ENCODE measurements at regions not wholly inside any gene's neighbourhood (a gene's known extent, or its start where the extent isn't known, plus 50 kb on each side); places are given as distances from the start of the nearest gene placed in this dataset.

DNA sequence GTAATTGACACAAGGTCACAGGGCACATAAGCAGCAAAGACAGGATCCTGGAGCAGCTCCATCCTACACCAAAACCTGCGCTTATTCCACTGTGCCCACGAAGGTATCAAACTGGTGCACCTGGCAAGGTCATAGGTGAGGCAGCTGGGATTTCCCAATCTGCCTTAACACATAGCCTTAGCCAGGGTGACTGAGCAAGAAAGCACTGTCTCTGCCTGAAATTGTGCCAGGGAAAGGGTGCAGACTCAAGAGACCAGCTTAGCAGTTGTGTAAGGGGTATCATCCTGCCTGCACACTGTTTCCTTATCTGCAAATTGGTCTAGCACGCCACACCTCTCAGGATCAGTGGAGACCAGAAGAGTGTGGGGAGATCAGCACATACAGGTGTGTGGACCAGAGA lies 82.8 kb downstream of the MAFB start:
- no peak overlapping the region for H3K4me3 ChIP-seq (ENCODE audit: low read depth, low read length)
- no peak for DNase-seq (ENCODE audit: low read depth)
- TF ChIP-seq, protein P1, sequence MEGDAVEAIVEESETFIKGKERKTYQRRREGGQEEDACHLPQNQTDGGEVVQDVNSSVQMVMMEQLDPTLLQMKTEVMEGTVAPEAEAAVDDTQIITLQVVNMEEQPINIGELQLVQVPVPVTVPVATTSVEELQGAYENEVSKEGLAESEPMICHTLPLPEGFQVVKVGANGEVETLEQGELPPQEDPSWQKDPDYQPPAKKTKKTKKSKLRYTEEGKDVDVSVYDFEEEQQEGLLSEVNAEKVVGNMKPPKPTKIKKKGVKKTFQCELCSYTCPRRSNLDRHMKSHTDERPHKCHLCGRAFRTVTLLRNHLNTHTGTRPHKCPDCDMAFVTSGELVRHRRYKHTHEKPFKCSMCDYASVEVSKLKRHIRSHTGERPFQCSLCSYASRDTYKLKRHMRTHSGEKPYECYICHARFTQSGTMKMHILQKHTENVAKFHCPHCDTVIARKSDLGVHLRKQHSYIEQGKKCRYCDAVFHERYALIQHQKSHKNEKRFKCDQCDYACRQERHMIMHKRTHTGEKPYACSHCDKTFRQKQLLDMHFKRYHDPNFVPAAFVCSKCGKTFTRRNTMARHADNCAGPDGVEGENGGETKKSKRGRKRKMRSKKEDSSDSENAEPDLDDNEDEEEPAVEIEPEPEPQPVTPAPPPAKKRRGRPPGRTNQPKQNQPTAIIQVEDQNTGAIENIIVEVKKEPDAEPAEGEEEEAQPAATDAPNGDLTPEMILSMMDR (IDR thresholded peaks at IDR 0.05; ENCODE audit: control insufficient read depth, extremely low read depth, insufficient read depth): no peak

DNA sequence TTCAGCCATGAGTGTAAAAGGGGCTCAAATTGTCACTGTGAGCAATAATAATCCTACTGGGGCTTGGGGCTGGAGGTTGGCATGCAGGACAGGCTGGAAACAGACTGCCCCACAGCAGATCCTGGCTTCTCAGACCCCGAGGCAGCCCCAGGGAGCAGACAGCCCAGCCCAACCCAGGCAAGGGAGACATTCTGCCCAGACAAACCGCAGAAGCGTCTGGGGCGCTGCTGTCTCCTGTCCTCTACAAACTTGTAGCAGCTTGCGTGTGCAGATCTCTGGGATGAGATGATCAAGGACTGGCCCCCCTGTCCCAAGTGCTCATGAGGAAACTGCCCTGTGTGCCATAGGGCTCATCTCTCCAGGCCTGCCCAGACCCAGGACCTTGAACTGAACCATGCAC lies 84.6 kb downstream of the MAFB start:
- DNase-seq (ENCODE audit: low read depth): no peak
- no peak overlapping the region for H3K4me3 ChIP-seq (ENCODE audit: low read depth, low read length)
- TF ChIP-seq, protein P1 (IDR thresholded peaks at IDR 0.05; ENCODE audit: control insufficient read depth, extremely low read depth, insufficient read depth): no peak

DNA sequence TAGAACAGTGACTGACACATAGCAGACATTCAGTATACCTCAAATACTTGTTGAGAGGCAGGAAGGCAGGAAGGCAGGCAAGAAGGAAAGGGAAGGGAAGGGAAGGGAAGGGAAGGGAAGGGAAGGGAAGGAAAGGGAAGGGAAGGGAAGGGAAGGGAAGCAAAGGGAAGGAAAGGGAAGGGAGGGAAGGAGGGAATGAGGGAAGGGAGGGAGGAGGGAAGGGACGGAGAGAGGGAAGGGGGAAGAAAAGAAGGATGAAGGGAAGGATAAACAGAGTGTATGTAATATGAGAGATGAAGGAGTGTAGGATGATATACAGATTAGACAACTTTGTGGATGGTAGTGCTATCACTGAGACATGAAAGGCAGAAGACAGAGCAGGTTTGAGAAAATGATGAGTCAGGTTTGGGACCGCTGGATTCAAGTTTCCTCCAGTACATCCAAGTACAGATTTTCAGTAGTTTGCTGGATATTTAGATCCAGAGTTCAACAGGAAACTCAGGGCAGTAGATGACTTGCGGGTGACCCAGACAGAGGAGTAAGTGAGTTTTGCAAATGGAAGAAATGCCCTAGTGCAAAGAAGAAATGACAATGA lies 85.9 kb downstream of the MAFB start:
- no peak for DNase-seq (ENCODE audit: low read depth)
- no peak overlapping the region for H3K4me3 ChIP-seq (ENCODE audit: low read depth, low read length)
- TF ChIP-seq, protein P1 (IDR thresholded peaks at IDR 0.05; ENCODE audit: control insufficient read depth, extremely low read depth, insufficient read depth): no peak

- no peak for DNase-seq (ENCODE audit: low read depth)
- TF ChIP-seq, protein P1 (IDR thresholded peaks at IDR 0.05; ENCODE audit: control insufficient read depth, extremely low read depth, insufficient read depth): no peak
- H3K4me3 ChIP-seq (ENCODE audit: low read depth, low read length): no peak overlapping the region
Observed at GRCh38 chr20:40602381-40602780, 86.7 kb downstream of the MAFB start.

- TF ChIP-seq, protein P1 (IDR thresholded peaks at IDR 0.05; ENCODE audit: control insufficient read depth, extremely low read depth, insufficient read depth): no peak
- DNase-seq (ENCODE audit: low read depth): no peak
- no peak overlapping the region for H3K4me3 ChIP-seq (ENCODE audit: low read depth, low read length)
Observed at GRCh38 chr20:40600441-40601219, 88.4 kb downstream of the MAFB start.

DNA sequence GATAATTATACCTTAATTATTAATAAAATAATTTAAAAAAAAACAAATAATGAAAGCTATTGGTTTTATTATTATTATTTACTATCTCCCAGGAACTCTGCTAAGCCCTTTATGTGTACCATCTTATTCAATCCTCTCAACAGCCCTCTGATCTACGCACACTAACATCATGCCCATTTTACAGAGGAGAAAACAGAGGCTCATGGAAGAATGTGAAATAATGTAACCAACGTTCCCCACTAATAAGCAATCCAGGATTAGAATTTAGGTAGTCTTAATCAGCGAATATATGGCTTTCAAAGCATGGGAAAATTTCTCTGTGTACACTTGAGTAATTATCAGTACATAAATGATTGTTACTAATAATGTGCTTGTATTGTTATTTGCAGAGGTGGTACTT lies 89.0 kb downstream of the MAFB start:
- TF ChIP-seq, protein P1 (IDR thresholded peaks at IDR 0.05; ENCODE audit: control insufficient read depth, extremely low read depth, insufficient read depth): no peak
- DNase-seq (ENCODE audit: low read depth): no peak
- no peak overlapping the region for H3K4me3 ChIP-seq (ENCODE audit: low read depth, low read length)
